NB4 (cell line): ENCODE measurements at regions not wholly inside any gene's neighbourhood (a gene's known extent, or its start where the extent isn't known, plus 50 kb on each side); places are given as distances from the start of the nearest gene placed in this dataset.
"Not testable (repeated sequence)": the region's sequence is repeated elsewhere in the genome, so short reads cannot be mapped to it uniquely, and the experiment has no call there.

Experiments used
- CTCF ChIP-seq: IDR thresholded peaks from one replicate; pipeline ENCODE4 v1.5.1; 2012; ENCODE audit warnings: low read depth, low read length
- MAX ChIP-seq: IDR thresholded peaks from 2 replicates; pipeline ENCODE4 v1.6.1; 2011; ENCODE audit warnings: low read depth, low read length
- MYC ChIP-seq: IDR thresholded peaks from 2 replicates; pipeline ENCODE4 v1.6.1; 2011; ENCODE audit warnings: low read depth, low read length
- POLR2A ChIP-seq: IDR thresholded peaks from 2 replicates; pipeline ENCODE4 v1.6.1; 2011; ENCODE audit warnings: mild to moderate bottlenecking; ENCODE audit not compliant: insufficient read length; ENCODE audit errors: extremely low read depth

DNA sequence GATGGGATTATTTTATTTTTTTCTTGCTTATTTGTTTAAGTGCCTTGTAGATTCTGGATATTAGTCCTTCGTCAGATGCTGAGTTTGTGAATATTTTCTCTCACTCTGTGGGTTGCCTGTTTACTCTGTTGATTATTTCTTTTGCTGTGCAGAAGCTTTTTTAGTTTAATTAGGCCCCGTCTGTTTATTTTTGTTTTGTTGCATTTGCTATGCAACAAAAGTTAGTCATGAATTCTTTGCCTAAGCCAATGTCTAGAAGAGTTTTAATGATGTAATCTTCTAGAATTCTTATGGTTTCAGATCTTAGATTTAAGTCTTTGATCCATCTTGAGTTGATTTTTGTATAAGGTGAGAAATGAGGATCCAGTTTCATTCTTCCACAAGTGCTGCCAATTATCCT, 142.5 kb upstream of the FGF10 start:
- not testable (repeated sequence) for TF ChIP-seq CTCF, POLR2A, MAX, MYC
